GM19397 (cell line): ENCODE measurements at regions not wholly inside any gene's neighbourhood (a gene's known extent, or its start where the extent isn't known, plus 50 kb on each side); places are given as distances from the start of the nearest gene placed in this dataset.
"Not testable (repeated sequence)": the region's sequence is repeated elsewhere in the genome, so short reads cannot be mapped to it uniquely, and the experiment has no call there.

ENCODE experiments used
- ATAC-seq: cut with Tn5 transposase; IDR thresholded peaks from one replicate; pipeline ENCODE4 v1.9.1; 2021; ENCODE audit warnings: mild to moderate bottlenecking, moderate library complexity; ENCODE audit not compliant: unreplicated experiment

DNA sequence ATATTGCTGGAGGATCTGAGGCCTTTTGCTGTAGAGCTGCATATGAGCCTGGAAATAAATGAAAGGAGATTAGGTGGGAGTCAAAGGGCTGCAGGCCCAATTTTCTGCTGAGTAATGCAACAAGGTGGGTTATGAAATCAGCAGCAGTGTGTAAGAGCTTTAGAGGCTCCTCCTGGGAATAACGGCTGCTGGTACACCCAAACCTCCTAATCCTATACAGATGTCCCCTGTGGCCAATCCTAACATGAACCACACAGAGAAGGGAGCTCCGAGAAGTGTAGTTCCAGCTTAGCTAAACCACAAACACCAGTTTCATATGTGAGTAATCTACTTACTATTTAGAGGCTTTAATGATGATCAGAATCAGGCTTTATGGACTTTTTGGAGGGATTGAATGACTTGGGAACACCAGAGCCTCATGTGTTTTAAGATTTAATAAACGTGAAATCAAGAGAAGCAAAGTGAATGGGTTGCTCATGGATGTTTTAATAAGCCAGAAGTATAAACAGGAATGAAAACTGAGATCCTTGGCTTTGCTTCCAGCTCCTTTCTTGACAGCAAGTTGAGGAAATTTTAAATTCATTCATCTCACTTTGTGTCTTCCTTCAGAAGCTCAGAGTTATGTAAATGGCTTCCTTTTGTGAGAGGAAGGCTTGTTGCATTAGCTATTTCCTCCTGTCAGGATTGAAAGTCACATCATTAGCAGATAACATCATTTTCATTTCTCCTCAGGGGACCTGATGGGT lies 437.5 kb downstream of the TMEM232 start:
- ATAC-seq: no peak

DNA sequence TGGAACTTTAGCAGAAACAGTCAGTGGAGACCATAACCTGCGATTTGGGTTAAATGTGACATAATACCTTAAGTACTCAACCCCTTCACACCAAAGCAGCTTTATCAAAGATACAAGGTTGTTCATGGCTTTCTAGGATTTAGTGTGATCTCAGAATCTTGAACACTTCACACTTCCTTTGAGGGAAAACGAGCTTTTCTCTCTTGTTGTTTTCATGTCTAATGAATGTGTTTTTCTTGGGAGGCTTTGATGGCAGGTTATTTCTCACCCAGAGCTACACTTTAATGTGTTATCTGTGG lies 437.0 kb downstream of the TMEM232 start:
- ATAC-seq: no peak

DNA sequence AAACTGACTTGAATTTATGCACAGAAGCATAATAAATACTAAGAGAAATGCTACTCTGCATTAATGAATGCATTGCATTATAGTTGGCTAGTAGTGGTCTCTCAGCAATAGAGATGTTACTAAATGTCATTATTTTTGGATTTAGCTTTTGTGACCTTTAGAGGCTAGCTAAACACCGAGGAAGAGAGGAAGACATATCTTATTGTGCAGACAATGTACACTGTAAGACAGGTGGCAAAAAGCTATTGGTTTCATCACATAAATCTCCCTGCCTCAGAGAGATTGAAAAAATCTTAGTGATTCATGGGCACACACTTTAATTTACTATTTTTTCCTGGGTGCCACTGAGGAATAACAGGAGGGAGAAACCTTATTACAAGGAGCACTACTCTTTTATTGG lies 435.9 kb downstream of the TMEM232 start:
- ATAC-seq: no peak

DNA sequence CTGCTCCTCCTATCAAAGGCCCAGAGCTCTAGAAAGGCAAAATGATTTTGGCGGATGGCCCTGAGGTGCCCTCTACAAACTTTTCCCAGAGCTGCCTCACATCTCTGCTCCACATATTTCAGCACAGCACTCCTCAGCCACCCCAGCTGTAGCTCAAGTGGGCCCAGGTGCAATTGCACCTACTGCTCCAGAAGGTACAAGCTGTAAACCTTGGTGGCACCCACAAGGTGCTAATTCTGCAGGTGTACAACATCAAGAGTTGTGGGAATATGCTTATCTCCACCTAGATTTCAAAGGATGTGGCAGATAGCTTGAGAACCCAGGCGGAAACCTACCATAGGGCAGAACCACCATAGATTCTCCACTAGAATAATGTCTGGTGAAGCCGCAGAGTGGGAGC lies 432.2 kb downstream of the TMEM232 start:
- no peak for ATAC-seq

DNA sequence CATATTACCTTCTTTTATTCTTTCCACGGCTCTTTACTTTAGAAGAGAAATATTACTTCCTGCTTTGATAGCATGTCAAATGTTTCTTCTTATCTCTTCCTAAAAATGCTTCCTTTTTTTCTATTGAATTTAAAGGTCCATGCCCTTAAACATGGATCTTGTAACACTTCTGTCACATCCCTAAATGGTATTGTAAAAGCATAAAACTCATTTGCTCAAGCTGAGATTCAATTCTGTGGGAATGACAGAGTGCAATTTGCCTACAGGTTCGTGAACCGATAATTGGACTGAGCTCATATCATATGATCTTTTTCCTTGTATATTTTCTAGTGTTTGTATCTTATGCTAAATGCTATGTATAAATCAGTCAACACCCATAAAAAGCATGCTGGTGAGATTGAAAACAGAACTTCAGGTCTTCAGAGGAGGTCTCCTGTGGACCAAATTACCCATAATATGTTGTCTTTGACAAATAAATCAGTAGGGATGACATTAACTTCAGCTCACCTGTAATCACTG lies 429.3 kb downstream of the TMEM232 start:
- ATAC-seq: no peak

DNA sequence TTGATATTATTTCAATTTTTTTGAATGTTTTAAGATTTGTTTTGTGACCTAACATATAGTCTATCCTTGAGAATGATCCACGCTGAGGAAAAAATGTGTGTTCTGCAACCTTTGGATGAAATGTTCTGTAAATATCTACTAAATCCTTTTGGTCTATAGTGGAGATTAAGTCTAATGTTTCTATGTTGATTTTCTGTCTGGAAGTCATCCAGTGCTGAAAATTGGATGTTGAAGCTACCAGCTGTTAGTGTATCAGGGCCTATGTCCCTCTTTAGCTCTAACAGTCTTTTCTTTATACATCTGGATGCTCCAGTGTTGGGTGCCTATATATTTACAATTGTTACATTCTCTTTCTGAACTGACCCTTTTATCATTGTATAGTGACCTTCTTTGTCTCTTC lies 422.3 kb downstream of the TMEM232 start:
- ATAC-seq: no peak

DNA sequence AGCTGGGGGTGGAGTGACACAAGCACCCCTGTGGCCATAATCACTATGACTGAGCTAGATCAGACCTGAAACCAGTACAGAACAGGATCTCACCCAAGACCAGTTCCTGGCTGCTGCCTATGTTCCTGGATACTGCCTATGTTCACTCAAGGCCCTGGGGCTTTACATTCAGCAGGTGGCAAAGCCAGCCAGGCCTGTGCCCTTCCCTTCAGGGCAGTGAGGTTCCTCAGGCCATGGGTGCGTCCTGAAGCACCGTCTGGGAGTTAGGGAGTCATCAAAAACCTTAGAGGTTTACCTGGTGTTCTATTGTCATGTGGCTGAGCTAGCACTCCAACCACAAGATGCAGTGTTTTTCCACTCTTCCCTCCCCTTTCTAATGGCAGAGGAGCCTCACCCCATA lies 419.8 kb downstream of the TMEM232 start:
- no peak for ATAC-seq

DNA sequence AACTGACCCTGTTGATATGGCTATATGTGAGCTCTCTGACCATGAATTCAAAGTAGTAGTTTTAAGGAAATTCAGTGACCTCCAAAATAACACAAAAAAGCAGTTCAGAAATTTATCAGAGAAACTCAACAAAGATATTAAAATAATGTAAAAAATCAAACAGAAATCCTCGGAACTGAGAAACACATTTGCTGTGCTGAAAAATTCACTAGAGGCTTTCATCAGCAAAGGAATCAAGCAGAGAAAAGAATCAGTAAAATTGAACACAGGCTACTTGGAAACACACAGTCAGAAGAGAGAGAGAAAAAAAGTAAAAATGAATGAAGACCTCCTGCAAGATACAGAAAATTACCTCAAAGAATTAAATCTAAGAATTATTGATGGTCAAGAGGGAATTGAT lies 417.2 kb downstream of the TMEM232 start:
- no peak for ATAC-seq

DNA sequence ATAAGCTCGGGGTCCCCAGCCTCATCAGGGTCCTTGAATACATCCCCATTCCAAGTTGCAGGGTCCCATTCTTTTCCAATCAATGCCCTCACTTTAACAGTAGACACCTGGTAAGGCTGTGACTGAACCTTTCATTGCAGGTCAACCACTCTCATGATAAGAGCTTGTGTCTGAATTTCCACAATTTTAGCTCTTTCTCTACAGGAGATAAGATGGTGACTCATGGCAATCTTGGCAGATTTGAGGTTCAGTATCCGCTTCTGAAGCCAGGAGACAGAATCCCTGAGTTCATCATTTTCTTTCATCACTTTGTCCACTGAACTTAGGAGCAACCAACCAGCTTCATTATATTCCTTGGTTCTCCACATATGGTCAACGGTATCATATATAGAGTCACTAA lies 409.9 kb downstream of the TMEM232 start:
- not testable (repeated sequence) for ATAC-seq

DNA sequence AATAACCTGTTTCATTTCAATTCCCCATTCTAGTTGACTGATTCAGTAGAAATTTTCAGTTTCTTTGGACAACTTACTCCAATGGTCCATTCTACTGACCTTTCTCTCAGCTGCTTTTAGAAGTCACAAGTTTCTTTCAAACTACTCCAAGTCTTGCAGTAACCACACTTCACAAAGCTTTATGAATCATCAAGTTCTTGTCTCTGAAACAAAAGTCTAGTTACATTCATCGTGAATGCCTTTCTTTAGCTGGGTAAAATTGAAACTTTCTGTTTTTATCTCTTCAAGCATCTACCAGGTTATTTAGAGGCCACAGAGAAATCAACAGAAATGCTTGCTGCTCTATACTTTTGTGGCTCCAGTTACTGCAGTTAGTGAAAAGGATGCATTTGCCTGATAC lies 405.4 kb downstream of the TMEM232 start:
- no peak for ATAC-seq

DNA sequence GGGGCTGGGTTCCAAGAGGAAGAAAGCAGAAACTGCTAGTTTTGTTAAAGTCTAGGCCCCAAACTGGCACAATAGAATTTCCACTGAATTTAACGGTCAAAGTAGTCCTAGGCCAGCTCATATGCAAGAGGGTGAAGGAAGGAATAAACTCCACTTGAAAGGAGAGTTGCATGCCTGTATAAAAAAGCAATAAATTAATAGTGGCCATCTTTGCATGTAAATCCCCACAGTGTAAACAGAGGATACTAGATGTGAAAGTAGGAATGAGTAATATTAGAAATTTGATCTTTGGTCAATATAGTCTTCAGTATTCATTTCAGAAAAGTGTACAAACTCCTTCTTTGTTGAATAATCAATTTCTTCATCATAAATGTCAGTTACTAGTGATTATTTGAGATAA lies 403.1 kb downstream of the TMEM232 start:
- no peak for ATAC-seq

DNA sequence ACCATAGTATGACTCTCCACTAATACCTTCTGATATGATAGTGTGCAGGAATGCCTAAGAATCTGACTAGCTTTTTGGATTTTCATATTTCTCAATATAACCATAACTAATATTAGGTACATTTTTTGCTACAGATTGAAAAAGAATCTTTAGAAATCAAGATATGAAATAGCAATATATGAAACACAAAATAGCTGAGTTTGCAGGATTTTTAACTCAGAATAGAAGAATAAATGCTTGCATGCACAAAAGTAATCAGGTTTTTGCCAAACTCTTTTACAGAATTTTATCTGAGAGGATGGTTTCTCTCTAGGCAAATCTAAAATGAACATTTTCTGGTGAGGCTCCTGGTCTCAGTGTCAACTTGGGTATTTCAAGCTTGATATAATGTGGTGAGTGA lies 402.6 kb downstream of the TMEM232 start:
- no peak for ATAC-seq

DNA sequence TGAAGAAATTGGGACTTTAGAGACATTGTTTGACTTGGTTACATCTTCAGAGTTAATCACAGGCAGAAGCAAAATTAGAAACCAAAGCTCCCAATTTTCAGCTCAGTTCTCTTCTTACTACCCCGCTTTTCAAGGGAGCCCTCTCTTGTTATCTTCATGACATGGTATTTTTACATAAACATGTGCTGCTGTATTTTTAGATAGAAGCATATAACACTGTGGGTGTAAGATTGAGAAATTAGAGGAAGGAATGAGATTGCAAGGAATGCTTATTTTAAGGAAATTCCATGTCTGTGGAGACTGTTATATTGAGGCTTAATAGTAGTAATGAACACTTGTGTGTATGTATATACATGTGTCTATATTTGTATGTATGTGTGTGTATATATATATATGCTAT lies 401.6 kb downstream of the TMEM232 start:
- no peak for ATAC-seq

DNA sequence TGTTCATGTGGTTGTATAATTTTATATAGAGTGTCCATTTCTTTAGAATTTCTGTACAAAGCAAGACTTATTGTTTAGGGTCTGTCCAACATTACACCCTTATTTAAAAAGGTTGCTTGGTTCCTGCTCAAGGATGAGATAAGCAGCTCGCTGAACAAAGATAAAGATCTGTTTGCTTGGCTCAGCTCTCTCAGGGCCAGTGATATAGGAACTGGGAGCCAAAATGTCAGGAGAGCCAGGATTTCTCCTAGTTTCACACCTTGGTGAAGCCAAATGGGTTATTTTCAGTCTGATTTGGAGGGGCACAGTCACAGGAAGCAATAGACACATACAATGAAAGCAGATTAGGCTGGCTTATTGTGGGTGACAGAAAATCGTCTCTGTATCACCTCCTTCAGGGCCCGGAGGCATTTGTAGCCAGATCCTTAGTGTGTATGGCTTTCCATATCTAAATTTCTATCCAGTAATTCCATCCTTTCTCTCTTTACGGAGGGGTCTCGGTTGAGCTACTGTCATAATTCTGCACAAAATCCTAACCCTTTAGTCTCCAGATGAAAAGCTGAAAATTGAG lies 396.4 kb downstream of the TMEM232 start:
- ATAC-seq: no peak

DNA sequence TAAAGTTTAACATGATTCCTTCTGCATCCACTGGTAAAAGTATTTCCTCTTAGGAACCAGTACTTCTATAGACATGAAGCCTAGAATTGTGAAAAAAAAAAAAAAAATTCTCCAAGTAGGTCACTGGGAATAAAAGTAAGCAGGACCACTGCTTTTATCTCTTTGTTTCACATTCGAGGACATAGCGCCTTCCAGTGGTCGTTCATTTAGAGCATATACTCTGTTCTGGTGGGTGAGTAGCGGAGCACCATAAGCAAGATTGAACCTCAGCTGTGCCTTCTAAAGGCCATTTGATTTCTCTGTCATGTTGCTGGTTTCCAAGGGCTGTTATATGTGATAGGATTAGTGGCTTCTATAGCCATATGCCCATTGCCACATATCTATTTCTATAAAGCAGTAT lies 393.1 kb downstream of the TMEM232 start:
- ATAC-seq: no peak

DNA sequence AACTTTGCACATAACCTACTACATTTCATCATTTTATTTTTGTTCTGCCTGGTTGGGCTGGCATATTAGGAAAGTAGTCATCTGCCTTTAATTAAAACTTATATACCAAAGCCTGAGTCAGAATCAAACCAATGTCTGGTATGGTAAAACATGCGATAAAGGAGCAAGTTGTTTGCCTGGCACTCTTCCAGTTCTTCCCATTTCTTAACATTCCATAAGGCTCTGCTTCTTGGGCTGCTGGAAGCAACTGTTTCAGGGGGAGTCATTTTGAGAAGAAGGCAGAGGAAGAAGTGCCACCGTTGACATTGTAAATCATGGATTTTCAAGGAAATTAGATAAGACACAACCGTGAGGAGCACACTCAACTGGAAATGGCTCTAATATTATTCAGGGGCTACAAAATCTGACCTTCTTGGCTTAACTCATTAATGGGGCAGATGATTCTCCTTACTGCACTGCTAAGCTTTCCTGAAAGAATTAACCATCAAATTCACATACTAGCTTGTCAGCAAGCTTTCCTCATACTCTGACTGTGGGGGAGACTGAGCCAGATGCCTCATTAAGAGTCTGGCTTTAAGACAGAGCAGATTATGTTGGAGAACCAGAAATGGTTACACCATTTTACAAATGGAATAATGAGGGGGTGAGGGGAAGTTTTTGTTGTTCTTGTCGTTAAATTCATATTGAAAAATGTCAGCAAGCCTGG lies 391.0 kb downstream of the TMEM232 start:
- no peak for ATAC-seq

DNA sequence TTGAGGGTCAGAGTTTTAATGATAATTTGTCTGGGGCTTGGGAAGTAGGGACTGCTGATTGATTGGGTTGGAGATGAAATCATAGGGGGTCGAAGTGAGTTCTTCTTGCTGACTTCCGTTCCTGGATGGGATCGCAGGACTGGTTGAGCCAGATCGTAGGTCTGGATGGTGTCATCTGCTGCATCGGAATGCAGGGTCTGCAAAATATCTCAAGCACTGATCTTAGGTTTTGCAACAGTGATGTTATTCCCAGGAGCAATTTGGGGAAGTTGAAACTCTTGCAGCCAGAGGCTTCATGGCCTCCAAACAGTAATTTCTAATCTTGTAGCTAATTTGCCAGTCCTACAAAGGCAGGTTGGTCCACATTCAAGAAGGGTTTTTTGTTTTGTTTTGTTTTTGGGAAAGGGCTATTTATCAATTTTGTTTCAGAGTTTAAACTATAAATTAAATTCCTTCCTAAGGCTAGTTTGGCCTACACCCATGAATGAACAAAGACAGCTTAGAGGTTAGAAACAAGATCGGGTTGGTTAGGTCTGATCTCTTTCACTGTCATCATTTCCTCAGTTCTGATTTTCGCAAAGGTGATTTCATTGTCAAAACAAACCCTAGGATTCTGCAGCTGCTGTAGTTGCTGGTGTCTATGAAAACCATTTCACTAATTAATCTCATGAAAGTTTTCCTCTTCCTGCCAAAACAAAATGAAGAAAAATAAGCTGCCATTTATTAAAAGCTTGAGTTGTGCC lies 388.0 kb downstream of the TMEM232 start:
- ATAC-seq: no peak

DNA sequence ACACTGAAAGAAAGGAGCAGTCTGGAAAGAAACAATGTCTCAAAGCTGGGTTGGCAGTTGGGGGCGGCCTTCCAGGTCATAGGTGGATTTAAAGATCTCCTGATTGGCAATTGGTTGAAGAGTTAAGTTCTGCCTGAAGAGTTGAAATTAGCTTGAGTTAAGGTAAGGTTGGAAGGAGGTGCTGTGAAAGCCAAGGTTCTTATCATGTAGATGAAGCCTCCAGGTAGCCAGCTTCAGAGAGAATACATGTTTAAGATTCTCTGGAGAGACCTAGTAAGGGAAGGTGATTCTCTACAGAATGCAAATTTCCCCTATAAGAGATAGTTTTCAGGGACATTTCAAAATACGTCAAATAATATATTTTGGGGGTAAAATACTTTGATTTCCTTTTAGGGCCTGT lies 387.1 kb downstream of the TMEM232 start:
- ATAC-seq: no peak

DNA sequence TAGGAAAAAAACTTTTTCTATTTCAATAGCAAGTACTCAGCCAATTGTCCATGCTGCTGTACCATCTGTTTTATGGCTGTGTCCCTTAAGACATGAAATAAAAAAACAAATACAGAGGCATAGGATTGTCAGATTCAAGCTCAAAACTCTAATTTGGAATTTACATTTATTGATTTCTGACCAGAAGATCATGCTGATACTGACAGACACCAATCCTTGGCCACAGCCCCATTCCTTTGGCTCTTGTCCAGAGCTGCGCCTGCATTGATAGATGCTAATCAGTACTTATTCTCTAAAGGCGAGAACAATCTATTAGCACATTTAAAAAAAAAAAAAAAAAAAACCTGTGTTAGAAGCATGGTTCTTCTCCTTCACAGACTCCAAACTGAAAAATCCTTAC lies 384.6 kb downstream of the TMEM232 start:
- no peak for ATAC-seq

DNA sequence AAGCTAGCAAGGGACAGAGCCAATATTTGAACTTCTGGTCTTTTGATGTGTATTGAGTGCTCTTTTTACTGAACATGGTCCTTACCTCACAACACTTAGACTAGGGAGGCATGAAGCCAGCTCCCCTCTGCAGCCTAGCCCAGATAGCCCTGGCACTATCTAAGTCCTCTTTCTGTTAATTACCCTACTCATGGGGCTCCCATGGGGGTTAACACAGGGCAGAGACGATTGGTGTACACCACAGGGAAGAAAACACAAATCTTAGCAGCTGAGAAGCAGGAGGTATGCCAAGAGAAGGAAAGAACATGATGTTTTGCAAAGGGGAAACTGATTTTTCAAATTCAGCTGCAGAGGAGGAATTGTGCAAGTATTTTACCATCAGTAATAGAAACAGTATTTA lies 383.8 kb downstream of the TMEM232 start:
- no peak for ATAC-seq

DNA sequence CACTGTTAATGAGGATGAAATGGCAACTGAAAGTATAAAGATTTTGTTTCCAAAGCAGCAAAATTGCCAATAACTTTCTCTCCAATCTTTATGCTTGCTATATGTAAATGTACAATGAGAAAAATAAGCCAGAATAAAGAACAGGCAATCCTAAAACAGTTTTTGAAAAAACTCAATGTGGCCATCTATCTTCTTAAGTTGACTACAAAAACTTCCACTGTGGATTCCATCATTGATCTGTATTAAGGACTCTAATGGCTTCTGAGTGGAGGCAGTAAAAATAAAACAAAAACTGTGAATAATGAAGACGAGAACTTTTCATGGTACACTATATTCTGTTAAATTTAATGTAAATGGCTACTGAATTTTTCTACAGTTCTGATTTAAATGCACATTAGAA lies 382.9 kb downstream of the TMEM232 start:
- ATAC-seq: no peak

DNA sequence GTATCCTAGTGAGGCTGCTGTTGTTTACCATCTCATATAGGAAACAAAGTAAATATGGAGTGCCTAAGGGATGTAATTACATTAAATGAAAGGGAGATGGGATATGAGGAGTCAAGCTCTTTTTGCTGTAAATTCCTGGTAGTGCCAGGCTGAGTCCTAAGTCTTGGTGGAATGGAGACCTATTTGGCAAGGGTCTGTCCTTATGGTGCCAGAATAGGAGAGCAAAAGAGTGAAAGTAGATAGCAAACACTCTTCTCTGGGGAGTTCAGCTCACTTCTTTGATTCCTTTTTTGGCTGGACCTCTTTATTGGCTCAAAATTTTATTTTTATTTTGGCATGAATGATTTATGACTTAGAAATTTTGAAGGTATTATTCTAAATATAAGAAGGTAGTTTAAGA lies 380.8 kb downstream of the TMEM232 start:
- ATAC-seq: no peak
